ENCODE measurements at regions not wholly inside any gene's neighbourhood (a gene's known extent, or its start where the extent isn't known, plus 50 kb on each side); places are given as distances from the start of the nearest gene placed in this dataset.

DNA sequence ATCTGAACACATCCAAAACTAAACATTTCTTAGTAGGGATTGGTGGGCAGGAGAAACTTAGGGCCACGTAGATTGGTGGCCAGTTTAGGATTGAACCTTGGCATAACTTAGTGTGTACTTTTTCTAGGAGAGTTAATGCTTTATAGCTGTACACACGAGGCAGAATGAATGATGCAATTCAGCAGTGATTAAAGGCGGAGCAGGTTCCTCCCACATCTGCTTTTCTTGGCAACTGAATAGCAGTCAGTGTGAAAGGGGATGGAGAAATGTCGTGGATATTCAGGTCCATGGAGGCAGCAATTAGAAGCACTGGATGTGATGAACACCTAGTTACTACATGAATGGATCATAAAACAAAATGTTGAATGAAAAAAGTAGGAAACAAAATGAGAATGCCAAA, 493.8 kb downstream of the FUT8 start:
- TF ChIP-seq, protein P1, sequence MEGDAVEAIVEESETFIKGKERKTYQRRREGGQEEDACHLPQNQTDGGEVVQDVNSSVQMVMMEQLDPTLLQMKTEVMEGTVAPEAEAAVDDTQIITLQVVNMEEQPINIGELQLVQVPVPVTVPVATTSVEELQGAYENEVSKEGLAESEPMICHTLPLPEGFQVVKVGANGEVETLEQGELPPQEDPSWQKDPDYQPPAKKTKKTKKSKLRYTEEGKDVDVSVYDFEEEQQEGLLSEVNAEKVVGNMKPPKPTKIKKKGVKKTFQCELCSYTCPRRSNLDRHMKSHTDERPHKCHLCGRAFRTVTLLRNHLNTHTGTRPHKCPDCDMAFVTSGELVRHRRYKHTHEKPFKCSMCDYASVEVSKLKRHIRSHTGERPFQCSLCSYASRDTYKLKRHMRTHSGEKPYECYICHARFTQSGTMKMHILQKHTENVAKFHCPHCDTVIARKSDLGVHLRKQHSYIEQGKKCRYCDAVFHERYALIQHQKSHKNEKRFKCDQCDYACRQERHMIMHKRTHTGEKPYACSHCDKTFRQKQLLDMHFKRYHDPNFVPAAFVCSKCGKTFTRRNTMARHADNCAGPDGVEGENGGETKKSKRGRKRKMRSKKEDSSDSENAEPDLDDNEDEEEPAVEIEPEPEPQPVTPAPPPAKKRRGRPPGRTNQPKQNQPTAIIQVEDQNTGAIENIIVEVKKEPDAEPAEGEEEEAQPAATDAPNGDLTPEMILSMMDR (IDR thresholded peaks at IDR 0.05; ENCODE audit: low read depth, low read length): no peak
- no peak for TF ChIP-seq EZH2phosphoT487 (IDR thresholded peaks at IDR 0.05; ENCODE audit: low read depth)
